RWPE1 (cell line): ENCODE measurements at regions not wholly inside any gene's neighbourhood (a gene's known extent, or its start where the extent isn't known, plus 50 kb on each side); places are given as distances from the start of the nearest gene placed in this dataset.

ENCODE experiments used
- CTCF ChIA-PET: fragments of 350-600 bp; sonication (Branson Sonifier 250); formaldehyde crosslinking; extraction: SDS; loops from one replicate; lab custom pipeline; 2021; lab: Yijun Ruan, JAX
- POLR2A ChIA-PET: fragments of 400-600 bp; formaldehyde crosslinking; extraction: SDS; loops from one replicate; lab custom pipeline; 2020; ENCODE audit warnings: antibody characterized with exemption; ENCODE audit not compliant: low non-redundant PET; lab: Yijun Ruan, JAX
- DNase-seq: peaks from one replicate; pipeline ENCODE4 v3.0.0; 2012; ENCODE audit warnings: low spot score
- H3K27ac ChIP-seq: fragments of 450-650 bp; 2 replicates; pipeline ENCODE4 v1.5.1; 2017
- TF ChIP-seq, protein P1 (sequence below): fragments of 450-650 bp; conservative IDR thresholded peaks from 2 replicates; pipeline ENCODE4 v1.5.1; 2017; ENCODE audit warnings: low read depth, mild to moderate bottlenecking

DNA sequence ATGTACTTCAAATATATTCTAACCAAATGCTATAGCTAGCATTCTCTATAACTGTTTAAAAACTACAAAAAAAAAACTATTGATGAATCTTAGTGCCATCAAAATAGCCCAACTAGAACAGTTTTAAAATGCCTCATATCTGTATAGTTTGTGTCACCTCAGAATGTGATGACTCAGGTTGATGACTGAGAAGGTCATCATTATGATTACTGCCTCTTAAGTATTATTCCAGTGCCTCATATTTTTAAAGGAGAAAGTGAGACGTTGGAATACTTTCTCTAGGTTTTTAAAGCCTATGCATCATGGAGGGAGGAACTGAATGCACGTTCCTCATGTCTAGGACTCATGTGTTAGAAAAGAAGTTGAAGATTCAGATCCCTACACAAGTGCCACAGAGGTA lies 88.2 kb downstream of the TMA16 start:
- POLR2A ChIA-PET: no interaction called here
- no peak for DNase-seq
- TF ChIP-seq, protein P1, sequence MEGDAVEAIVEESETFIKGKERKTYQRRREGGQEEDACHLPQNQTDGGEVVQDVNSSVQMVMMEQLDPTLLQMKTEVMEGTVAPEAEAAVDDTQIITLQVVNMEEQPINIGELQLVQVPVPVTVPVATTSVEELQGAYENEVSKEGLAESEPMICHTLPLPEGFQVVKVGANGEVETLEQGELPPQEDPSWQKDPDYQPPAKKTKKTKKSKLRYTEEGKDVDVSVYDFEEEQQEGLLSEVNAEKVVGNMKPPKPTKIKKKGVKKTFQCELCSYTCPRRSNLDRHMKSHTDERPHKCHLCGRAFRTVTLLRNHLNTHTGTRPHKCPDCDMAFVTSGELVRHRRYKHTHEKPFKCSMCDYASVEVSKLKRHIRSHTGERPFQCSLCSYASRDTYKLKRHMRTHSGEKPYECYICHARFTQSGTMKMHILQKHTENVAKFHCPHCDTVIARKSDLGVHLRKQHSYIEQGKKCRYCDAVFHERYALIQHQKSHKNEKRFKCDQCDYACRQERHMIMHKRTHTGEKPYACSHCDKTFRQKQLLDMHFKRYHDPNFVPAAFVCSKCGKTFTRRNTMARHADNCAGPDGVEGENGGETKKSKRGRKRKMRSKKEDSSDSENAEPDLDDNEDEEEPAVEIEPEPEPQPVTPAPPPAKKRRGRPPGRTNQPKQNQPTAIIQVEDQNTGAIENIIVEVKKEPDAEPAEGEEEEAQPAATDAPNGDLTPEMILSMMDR: no peak
- H3K27ac ChIP-seq: no peak overlapping the region
- CTCF ChIA-PET: no interaction called here

DNA sequence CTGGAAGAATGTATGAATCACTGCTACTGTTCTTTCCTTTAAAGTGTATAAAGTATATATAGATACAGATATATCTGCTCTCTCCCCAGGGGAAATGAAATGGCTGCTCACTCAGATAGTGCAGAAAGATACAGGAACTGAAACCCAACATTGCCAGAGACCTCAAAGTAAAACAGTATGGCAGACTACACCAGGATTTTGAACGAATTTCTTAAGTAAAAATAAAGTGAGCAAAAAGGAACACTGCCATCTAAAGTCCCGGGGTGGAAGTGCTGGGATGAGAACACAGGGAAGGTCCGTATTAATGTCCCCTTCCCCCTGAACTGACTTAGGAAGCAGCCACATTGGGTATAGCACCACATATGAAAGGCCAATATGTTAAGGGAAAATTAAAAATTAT lies 93.4 kb downstream of the TMA16 start:
- POLR2A ChIA-PET: no interaction called here
- TF ChIP-seq, protein P1: no peak
- no peak overlapping the region for H3K27ac ChIP-seq
- no peak for DNase-seq
- CTCF ChIA-PET: interaction anchor here (0.5 to 0.6 kb wide), 2 partner anchors 218 to 1384 kb away, joined by 3 to 4 read pairs; no protein-coding TSS in a partner anchor

DNA sequence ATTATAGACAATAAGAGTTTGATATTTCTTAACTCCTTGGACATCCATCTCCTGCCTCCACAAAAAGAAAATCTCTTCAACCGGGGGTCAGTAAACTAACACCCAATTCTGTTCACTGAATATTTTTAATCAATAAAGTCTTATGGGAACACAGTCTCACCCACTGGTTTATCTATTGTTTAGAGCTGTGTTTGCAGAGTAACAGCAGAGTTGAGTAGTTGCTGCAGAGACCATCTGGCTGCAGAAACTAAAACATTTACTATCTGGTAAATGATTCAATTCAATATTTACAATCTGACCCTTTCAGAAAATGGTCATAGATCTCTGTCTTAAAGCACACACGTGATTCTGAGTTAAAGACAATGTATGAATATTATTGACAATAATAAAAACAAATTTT lies 94.0 kb downstream of the TMA16 start:
- POLR2A ChIA-PET: no interaction called here
- CTCF ChIA-PET: no interaction called here
- TF ChIP-seq, protein P1: no peak
- no peak overlapping the region for H3K27ac ChIP-seq
- no peak for DNase-seq

DNA sequence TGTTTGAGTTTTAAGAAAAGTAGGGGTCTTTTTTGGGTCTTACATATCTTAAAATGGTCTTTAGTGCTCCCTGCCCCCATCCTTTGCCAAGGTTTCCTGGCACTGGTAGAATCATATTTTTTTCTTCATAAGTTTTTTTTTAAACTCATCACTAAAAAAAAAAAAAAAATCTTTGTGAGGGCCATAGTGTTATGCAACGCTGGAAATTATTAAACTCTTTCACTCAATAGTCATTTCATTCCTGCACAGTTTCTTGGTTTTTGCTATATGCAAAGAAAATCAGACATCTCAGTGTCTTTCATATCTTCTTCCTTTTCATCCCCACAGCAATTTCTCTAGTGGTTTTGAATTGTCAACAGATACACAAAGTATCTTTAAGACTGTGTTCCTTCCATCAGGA lies 95.6 kb downstream of the TMA16 start:
- no peak for DNase-seq
- H3K27ac ChIP-seq: no peak overlapping the region
- ChIA-PET POLR2A (no interaction called here), CTCF (no interaction called here)
- TF ChIP-seq, protein P1: no peak

DNA sequence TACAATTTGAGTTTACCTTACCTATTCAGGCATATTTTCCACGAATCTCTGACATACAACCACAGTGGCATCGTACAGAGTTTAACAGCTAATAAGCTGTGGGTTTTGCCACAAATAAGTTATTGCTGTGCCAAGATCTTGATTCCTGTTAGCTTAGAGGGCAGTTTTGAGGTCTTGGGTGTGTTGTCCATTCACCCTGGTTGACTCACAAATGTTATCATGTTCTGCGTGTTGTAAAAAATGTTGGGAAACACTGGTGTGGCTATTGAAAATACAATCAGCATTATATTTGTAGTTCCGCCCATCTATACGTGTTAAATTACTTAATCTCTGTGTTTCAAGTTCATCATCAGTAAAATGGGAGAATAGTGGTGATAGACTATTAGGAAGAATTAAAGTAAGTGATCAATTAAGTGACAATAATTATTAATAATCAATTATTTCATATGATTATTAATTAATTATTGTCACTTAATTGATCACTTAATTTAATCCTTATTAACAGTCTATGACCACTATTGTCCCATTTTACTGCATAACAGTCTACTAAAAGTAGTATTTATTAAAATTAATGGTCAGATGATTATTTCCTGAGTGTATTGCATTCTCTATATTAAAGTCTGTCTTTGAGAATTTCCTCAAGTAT lies 96.3 kb downstream of the TMA16 start:
- POLR2A ChIA-PET: no interaction called here
- TF ChIP-seq, protein P1: no peak
- no peak overlapping the region for H3K27ac ChIP-seq
- DNase-seq: no peak
- CTCF ChIA-PET: no interaction called here

DNA sequence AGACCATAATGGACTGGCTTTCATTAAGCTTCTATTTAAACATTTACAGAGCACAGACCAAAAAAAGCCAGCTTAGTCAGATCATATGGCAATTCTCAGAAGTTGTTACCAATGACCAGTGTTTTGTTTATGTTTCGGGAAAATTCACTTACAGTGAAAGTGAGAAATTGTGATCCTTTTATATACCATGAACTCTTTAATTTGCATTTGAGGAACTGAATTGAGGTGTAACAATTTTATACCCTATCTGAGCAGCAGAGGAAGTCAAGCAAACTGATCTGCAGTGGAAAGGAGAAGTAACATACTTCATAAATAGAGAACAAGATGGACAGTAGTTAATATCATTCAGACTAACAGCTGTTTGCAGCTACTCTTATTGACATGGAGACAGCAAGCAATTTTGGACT lies 97.1 kb downstream of the TMA16 start:
- TF ChIP-seq, protein P1: no peak
- POLR2A ChIA-PET: no interaction called here
- no peak for DNase-seq
- H3K27ac ChIP-seq: no peak overlapping the region
- CTCF ChIA-PET: interaction anchor here (0.6 kb wide), 1 partner anchor 1171 kb away, joined by 5 read pairs; no protein-coding TSS in a partner anchor
